WTC11 (cell line): ENCODE measurements at regions not wholly inside any gene's neighbourhood (a gene's known extent, or its start where the extent isn't known, plus 50 kb on each side); places are given as distances from the start of the nearest gene placed in this dataset.
A peak's percentile ranks its signal among the peaks of the same experiment; 100 is the strongest.

Source experiments
- ATAC-seq: fragments of 200-7000 bp; cut with Tn5 transposase; 2 replicates; pipeline ENCODE4 v1.10.0; 2021; ENCODE audit warnings: mild to moderate bottlenecking, moderate library complexity
- CTCF ChIA-PET: fragments of 300-600 bp; sonication (Branson Sonifier 250); formaldehyde crosslinking; loops from one replicate; lab custom pipeline; 2021; ENCODE audit warnings: antibody characterized with exemption; lab: Charles Lee
- POLR2A ChIA-PET: fragments of 350-600 bp; sonication (Branson Sonifier 250); formaldehyde crosslinking; loops from one replicate; lab custom pipeline; 2021; ENCODE audit warnings: antibody characterized with exemption; lab: Charles Lee
- DNase-seq: peaks from one replicate; pipeline ENCODE4 v3.0.0; 2021; ENCODE audit warnings: low spot score
- H3K27ac Mint-ChIP-seq: 2 replicates; pipeline ENCODE4 v1.8.0; 2021; ENCODE audit warnings: mixed read lengths
- H3K27me3 Mint-ChIP-seq: 2 replicates; pipeline ENCODE4 v1.8.0; 2021; ENCODE audit warnings: low read depth, mild to moderate bottlenecking, moderate library complexity, mixed read lengths
- H3K36me3 Mint-ChIP-seq: 2 replicates; pipeline ENCODE4 v1.8.0; 2021; ENCODE audit warnings: mixed read lengths
- H3K4me1 Mint-ChIP-seq: 2 replicates; pipeline ENCODE4 v1.8.0; 2022; ENCODE audit warnings: mixed read lengths
- H3K4me3 Mint-ChIP-seq: 2 replicates; pipeline ENCODE4 v1.8.0; 2021; ENCODE audit warnings: mild to moderate bottlenecking, moderate library complexity, mixed read lengths
- H3K9me3 Mint-ChIP-seq: 2 replicates; pipeline ENCODE4 v1.8.0; 2021; ENCODE audit warnings: mixed read lengths
- ATF3 ChIP-seq: sonication (generic); formaldehyde crosslinking; conservative IDR thresholded peaks from 2 replicates; pipeline ENCODE4 v1.8.1; 2022; ENCODE audit warnings: mild to moderate bottlenecking, missing genetic modification reagents
- CDX4 ChIP-seq: fragments of 250-450 bp; sonication (Bioruptor Pico); IDR thresholded peaks from 2 replicates; pipeline ENCODE4 v1.9.0; 2021; ENCODE audit warnings: moderate library complexity, mild to moderate bottlenecking, inconsistent platforms, borderline replicate concordance
- CTCF ChIP-seq: fragments of 200-600 bp; IDR thresholded peaks from 2 replicates; pipeline ENCODE4 v1.8.0; 2022; ENCODE audit warnings: antibody characterized with exemption
- HMGXB4 ChIP-seq: sonication (generic); formaldehyde crosslinking; IDR thresholded peaks from 2 replicates; pipeline ENCODE4 v1.8.1; 2023; ENCODE audit warnings: mild to moderate bottlenecking, moderate library complexity, missing genetic modification reagents
- IRF2 ChIP-seq: sonication (generic); formaldehyde crosslinking; IDR thresholded peaks from 2 replicates; pipeline ENCODE4 v1.8.0; 2022; ENCODE audit warnings: low read depth, missing genetic modification reagents, borderline replicate concordance
- KAT7 ChIP-seq: sonication (generic); formaldehyde crosslinking; IDR thresholded peaks from 2 replicates; pipeline ENCODE4 v1.8.1; 2023; ENCODE audit warnings: missing genetic modification reagents, mild to moderate bottlenecking, borderline replicate concordance
- NFYB ChIP-seq: sonication (generic); formaldehyde crosslinking; conservative IDR thresholded peaks from 2 replicates; pipeline ENCODE4 v1.8.0; 2022; ENCODE audit warnings: low read depth, missing genetic modification reagents
- NR2C2 ChIP-seq: sonication (generic); formaldehyde crosslinking; IDR thresholded peaks from 2 replicates; pipeline ENCODE4 v1.8.0; 2022; ENCODE audit warnings: mild to moderate bottlenecking, missing genetic modification reagents
- PREB ChIP-seq: sonication (generic); formaldehyde crosslinking; IDR thresholded peaks from 2 replicates; pipeline ENCODE4 v1.8.1; 2022; ENCODE audit warnings: mild to moderate bottlenecking, missing genetic modification reagents, moderate library complexity, borderline replicate concordance
- RELA ChIP-seq: sonication (generic); formaldehyde crosslinking; IDR thresholded peaks from 2 replicates; pipeline ENCODE4 v1.8.1; 2022; ENCODE audit warnings: missing genetic modification reagents, mild to moderate bottlenecking, borderline replicate concordance
- SMAD4 ChIP-seq: sonication (generic); formaldehyde crosslinking; IDR thresholded peaks from 2 replicates; pipeline ENCODE4 v1.8.0; 2022; ENCODE audit warnings: mild to moderate bottlenecking, missing genetic modification reagents
- TEAD4 ChIP-seq: sonication (generic); formaldehyde crosslinking; IDR thresholded peaks from 2 replicates; pipeline ENCODE4 v1.8.0; 2022; ENCODE audit warnings: mild to moderate bottlenecking, missing genetic modification reagents
- ZBTB21 ChIP-seq: sonication (generic); formaldehyde crosslinking; IDR thresholded peaks from 2 replicates; pipeline ENCODE4 v1.8.1; 2023; ENCODE audit warnings: mild to moderate bottlenecking, missing genetic modification reagents, borderline replicate concordance
- ZNF281 ChIP-seq: sonication (generic); formaldehyde crosslinking; IDR thresholded peaks from 2 replicates; pipeline ENCODE4 v1.8.0; 2023; ENCODE audit warnings: mild to moderate bottlenecking, missing genetic modification reagents

- ATAC-seq = peak; percentile 96
- Mint-ChIP-seq H3K36me3 (no peaks in the 10 kb centered on the region), H3K4me3 (no peak overlapping the region), H3K27me3 (peaks cover 5% of the 10 kb centered on the region; the same call in 1 of the 2 replicates), H3K9me3 (no peaks in the 10 kb centered on the region), H3K27ac (no peak overlapping the region), H3K4me1 (0 out of 2 replicates have a peak, but pooled peaks cover 4% of the 10 kb centered on the region)
- peak; percentile 88 for DNase-seq
- ChIA-PET CTCF (interaction anchor here (0.6 to 1.5 kb wide), 49 partner anchors 9 to 401 kb away, joined by 3 to 22 read pairs (median 4); partner anchors contain the start of genes HAND2 and SCRG1), POLR2A (no interaction called here)
- TF ChIP-seq ZBTB21 (CRISPR knock-in tag) = no peak
- TF ChIP-seq IRF2 (CRISPR knock-in tag) = no peak
- no peak for TF ChIP-seq NR2C2 (CRISPR knock-in tag)
- TF ChIP-seq PREB (CRISPR knock-in tag) = no peak
- TF ChIP-seq SMAD4 (CRISPR knock-in tag) = no peak
- no peak for TF ChIP-seq KAT7 (CRISPR knock-in tag)
- no peak for TF ChIP-seq TEAD4 (CRISPR knock-in tag)
- peak; percentile 86 for TF ChIP-seq CTCF
These were observed 222.7 kb upstream of the HAND2 start for GRCh38 chr4:173752610-173753230.

GRCh38 chr4:173748353-173748752 lies 218.3 kb upstream of the HAND2 start:
- ChIA-PET CTCF (interaction anchor here (1.2 kb wide), 1 partner anchor 212 kb away, joined by 5 read pairs; no protein-coding TSS in a partner anchor), POLR2A (no interaction called here)
- Mint-ChIP-seq H3K27me3 (peaks cover 5% of the 10 kb centered on the region; the same call in 1 of the 2 replicates), H3K4me1 (peaks cover 9% of the 10 kb centered on the region; the same call in 1 of the 2 replicates), H3K36me3 (no peaks in the 10 kb centered on the region), H3K4me3 (no peak overlapping the region), H3K9me3 (no peaks in the 10 kb centered on the region), H3K27ac (no peak overlapping the region)
- ATAC-seq (no peak), DNase-seq (no peak)
- TF ChIP-seq RELA (CRISPR knock-in tag) (no peak), NFYB (CRISPR knock-in tag) (no peak), HMGXB4 (CRISPR knock-in tag) (no peak), ATF3 (no peak), CDX4 (CRISPR knock-in tag) (no peak), ZNF281 (CRISPR knock-in tag) (no peak)
